H9 (cell line): ENCODE measurements at regions not wholly inside any gene's neighbourhood (a gene's known extent, or its start where the extent isn't known, plus 50 kb on each side); places are given as distances from the start of the nearest gene placed in this dataset.

Experiments
- DNase-seq: peaks from one replicate; pipeline ENCODE4 v3.0.0-alpha.2; 2017
- H2AFZ ChIP-seq: one replicate; pipeline ENCODE4 v1.6.1; 2013; ENCODE audit warnings: mild to moderate bottlenecking, low read length, control low read depth, moderate library complexity
- H2AK5ac ChIP-seq: 2 replicates; pipeline ENCODE4 v1.6.1; 2013; ENCODE audit warnings: low read length, control low read depth, mixed read lengths; ENCODE audit not compliant: insufficient read length
- H2BK120ac ChIP-seq: one replicate; pipeline ENCODE4 v1.6.1; 2013; ENCODE audit warnings: low read depth, mild to moderate bottlenecking, low read length, control low read depth, inconsistent platforms; ENCODE audit not compliant: poor library complexity, severe bottlenecking
- H2BK12ac ChIP-seq: 2 replicates; pipeline ENCODE4 v1.6.1; 2013; ENCODE audit warnings: low read length, control low read depth, mixed read lengths, low read depth; ENCODE audit not compliant: insufficient read length
- H2BK15ac ChIP-seq: 2 replicates; pipeline ENCODE4 v1.6.1; 2013; ENCODE audit warnings: low read depth, low read length, control low read depth
- H2BK20ac ChIP-seq: one replicate; pipeline ENCODE4 v1.6.1; 2013; ENCODE audit warnings: low read depth, mild to moderate bottlenecking, low read length, control low read depth, inconsistent platforms; ENCODE audit not compliant: poor library complexity, severe bottlenecking
- H2BK5ac ChIP-seq: 2 replicates; pipeline ENCODE4 v1.6.1; 2013; ENCODE audit warnings: low read length, control low read depth, mixed read lengths; ENCODE audit not compliant: insufficient read length
- H3K14ac ChIP-seq: 2 replicates; pipeline ENCODE4 v1.6.1; 2013; ENCODE audit warnings: low read length, control low read depth; ENCODE audit not compliant: insufficient read depth
- H3K18ac ChIP-seq: 2 replicates; pipeline ENCODE4 v1.6.1; 2013; ENCODE audit warnings: low read depth, mild to moderate bottlenecking, mixed read lengths, low read length, control low read depth; ENCODE audit not compliant: insufficient read length
- H3K23ac ChIP-seq: 2 replicates; pipeline ENCODE4 v1.6.1; 2013; ENCODE audit warnings: low read length, control low read depth, mixed read lengths, low read depth; ENCODE audit not compliant: insufficient read length
- H3K23me2 ChIP-seq: 2 replicates; pipeline ENCODE4 v1.6.1; 2013; ENCODE audit warnings: low read depth, mild to moderate bottlenecking, mixed read lengths, low read length, control low read depth; ENCODE audit not compliant: insufficient read length, poor library complexity, severe bottlenecking
- H3K27ac ChIP-seq: 2 replicates; pipeline ENCODE4 v1.5.1; 2013; ENCODE audit warnings: low read length, control low read depth, mixed read lengths, low read depth; ENCODE audit not compliant: insufficient read length
- H3K27me3 ChIP-seq: 2 replicates; pipeline ENCODE4 v1.6.1; 2013; ENCODE audit warnings: low read length, control low read depth, inconsistent platforms; ENCODE audit not compliant: insufficient read depth
- H3K4ac ChIP-seq: 2 replicates; pipeline ENCODE4 v1.6.1; 2013; ENCODE audit warnings: low read depth, mild to moderate bottlenecking, control low read depth, inconsistent platforms, low read length, moderate library complexity
- H3K4me1 ChIP-seq: 2 replicates; pipeline ENCODE4 v1.6.1; 2013; ENCODE audit warnings: low read length, control low read depth, inconsistent platforms; ENCODE audit not compliant: insufficient read depth
- H3K4me2 ChIP-seq: 2 replicates; pipeline ENCODE4 v1.6.1; 2013; ENCODE audit warnings: low read length, control low read depth, mixed read lengths; ENCODE audit not compliant: insufficient read length, insufficient read depth
- H3K56ac ChIP-seq: 2 replicates; pipeline ENCODE4 v1.6.1; 2013; ENCODE audit warnings: low read depth, mild to moderate bottlenecking, mixed read lengths, low read length, control low read depth; ENCODE audit not compliant: insufficient read length
- H3K79me1 ChIP-seq: 2 replicates; pipeline ENCODE4 v1.6.1; 2013; ENCODE audit warnings: low read depth, mild to moderate bottlenecking, moderate library complexity, low read length, control low read depth, inconsistent platforms; ENCODE audit not compliant: insufficient read depth, poor library complexity, severe bottlenecking
- H3K79me2 ChIP-seq: 2 replicates; pipeline ENCODE4 v1.6.1; 2013; ENCODE audit warnings: low read length, control low read depth, inconsistent platforms; ENCODE audit not compliant: insufficient read depth
- H3K9ac ChIP-seq: 2 replicates; pipeline ENCODE4 v1.6.1; 2013; ENCODE audit warnings: low read length, control low read depth, mixed read lengths; ENCODE audit not compliant: insufficient read length; ENCODE audit errors: extremely low read depth
- H3K9me3 ChIP-seq: one replicate; pipeline ENCODE4 v1.6.1; 2013; ENCODE audit warnings: low read depth, low read length, inconsistent platforms; ENCODE audit not compliant: control insufficient read depth
- H3T11ph ChIP-seq: one replicate; pipeline ENCODE4 v1.6.1; 2013; ENCODE audit warnings: mild to moderate bottlenecking, low read length, control low read depth, inconsistent platforms
- H4K20me1 ChIP-seq: one replicate; pipeline ENCODE4 v1.6.1; 2013; ENCODE audit not compliant: control insufficient read depth, insufficient read length, insufficient read depth
- H4K5ac ChIP-seq: 2 replicates; pipeline ENCODE4 v1.6.1; 2013; ENCODE audit warnings: low read depth, mild to moderate bottlenecking, mixed read lengths, low read length, control low read depth; ENCODE audit not compliant: insufficient read length
- H4K8ac ChIP-seq: replicated peaks from 2 replicates; pipeline ENCODE4 v1.6.1; 2013; ENCODE audit warnings: low read length, control low read depth, mixed read lengths, low read depth; ENCODE audit not compliant: insufficient read length
- H4K91ac ChIP-seq: 2 replicates; pipeline ENCODE4 v1.6.1; 2013; ENCODE audit warnings: low read depth, mild to moderate bottlenecking, moderate library complexity, mixed read lengths, low read length, control low read depth; ENCODE audit not compliant: insufficient read length
- H3K27ac Mint-ChIP-seq, 3 experiments: 2 replicates in 2 of 3; 3 replicates in 1 of 3; pipeline ENCODE4 v1.8.0; 2020 to 2021; ENCODE audit warnings: mixed read lengths in 3 of 3, mild to moderate bottlenecking in 1 of 3, moderate library complexity in 1 of 3
- H3K27me3 Mint-ChIP-seq: 2 replicates; pipeline ENCODE4 v1.8.0; 2021; ENCODE audit warnings: low read depth, mild to moderate bottlenecking, moderate library complexity, mixed read lengths
- H3K36me3 Mint-ChIP-seq, 3 experiments: 2 replicates in 2 of 3; 3 replicates in 1 of 3; pipeline ENCODE4 v1.8.0; 2020 to 2021; ENCODE audit warnings: low read depth in 3 of 3, mixed read lengths in 3 of 3; ENCODE audit not compliant: insufficient read depth in 1 of 3
- H3K4me1 Mint-ChIP-seq, 2 experiments: 2 replicates each; pipeline ENCODE4 v1.8.0; 2020; ENCODE audit warnings: mixed read lengths in 2 of 2
- H3K4me3 Mint-ChIP-seq, 2 experiments: 2 replicates in 1 of 2; 3 replicates in 1 of 2; pipeline ENCODE4 v1.8.0; 2020 to 2021; ENCODE audit warnings: mild to moderate bottlenecking in 2 of 2, mixed read lengths in 2 of 2, moderate library complexity in 1 of 2
- H3K9me3 Mint-ChIP-seq, 2 experiments: 2 replicates in 1 of 2; 3 replicates in 1 of 2; pipeline ENCODE4 v1.8.0; 2020; ENCODE audit warnings: mild to moderate bottlenecking in 2 of 2, mixed read lengths in 2 of 2, moderate library complexity in 1 of 2
- WGBS: extraction: QIAGEN DNeasy Blood & Tissue Kit; methylation state at CpG from one replicate; pipeline ENCODE4 v1.1.7; 2013; ENCODE audit warnings: missing lambda C conversion rate, low lambda C conversion rate, mixed read lengths; ENCODE audit not compliant: insufficient read length; ENCODE audit errors: extremely low coverage; 5-methylcytosine and 5-hydroxymethylcytosine counted together
- TF ChIP-seq, protein P1 (sequence below): fragments of 200-600 bp; sonication (generic); conservative IDR thresholded peaks from 3 replicates; pipeline ENCODE4 v1.8.0; 2021; ENCODE audit warnings: antibody characterized with exemption, mild to moderate bottlenecking

DNA sequence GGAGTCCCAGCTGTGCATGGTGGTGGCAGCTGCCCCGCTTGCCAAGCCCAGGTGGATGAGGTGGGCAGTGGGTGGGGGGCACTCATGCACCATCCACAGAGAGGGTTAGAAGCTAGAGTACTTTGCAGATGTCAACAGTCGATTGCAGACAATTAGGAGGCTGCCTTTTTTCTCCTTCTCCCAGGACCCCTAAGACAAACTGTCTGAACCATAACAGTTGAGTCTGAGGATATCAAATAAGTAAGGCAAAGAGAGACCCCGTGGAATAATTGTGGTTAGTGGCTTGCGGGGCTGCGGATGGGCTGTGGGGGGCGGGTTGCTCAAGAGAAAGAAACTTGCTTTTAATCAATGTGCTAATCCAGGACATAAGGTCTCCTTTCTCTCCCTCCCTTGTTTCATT lies 926.2 kb downstream of the VRK1 start:
- Histone ChIP-seq H3K23me2 (no peaks in the 10 kb centered on the region), H3K4ac (no peak overlapping the region), H4K8ac (no peak overlapping the region), H2AK5ac (no peak overlapping the region), H3K4me1 (no peaks in the 10 kb centered on the region; the same call in 1 of the 2 replicates), H3T11ph (no peak overlapping the region), H2AFZ (no peak overlapping the region), H2BK5ac (no peak overlapping the region), H3K4me2 (no peak overlapping the region), H4K5ac (no peak overlapping the region), H3K9ac (no peak overlapping the region), H3K79me1 (no peaks in the 10 kb centered on the region), H2BK12ac (no peak overlapping the region), H3K18ac (no peak overlapping the region), H3K14ac (no peak overlapping the region), H2BK120ac (no peak overlapping the region), H3K9me3 (no peaks in the 10 kb centered on the region), H2BK20ac (no peak overlapping the region), H3K27ac (no peak overlapping the region), H4K20me1 (no peaks in the 10 kb centered on the region), H3K56ac (no peak overlapping the region), H2BK15ac (no peak overlapping the region), H4K91ac (no peak overlapping the region), H3K23ac (no peak overlapping the region), H3K27me3 (no peaks in the 10 kb centered on the region), H3K79me2 (no peaks in the 10 kb centered on the region)
- Mint-ChIP-seq H3K4me1 (peaks cover 5 to 8% of the 10 kb centered on the region in 2 experiments; a peak in 2 of 4 replicates), H3K4me3 (no peak overlapping the region), H3K36me3 (no peaks in the 10 kb centered on the region), H3K9me3 (peaks cover 0 to 7% of the 10 kb centered on the region in 2 experiments; a peak in 1 of 5 replicates), H3K27ac (no peak overlapping the region), H3K27me3 (no peaks in the 10 kb centered on the region)
- no CpG with 5 or more reads among the region's 6 CpGs for WGBS
- DNase-seq: no peak
- TF ChIP-seq, protein P1, sequence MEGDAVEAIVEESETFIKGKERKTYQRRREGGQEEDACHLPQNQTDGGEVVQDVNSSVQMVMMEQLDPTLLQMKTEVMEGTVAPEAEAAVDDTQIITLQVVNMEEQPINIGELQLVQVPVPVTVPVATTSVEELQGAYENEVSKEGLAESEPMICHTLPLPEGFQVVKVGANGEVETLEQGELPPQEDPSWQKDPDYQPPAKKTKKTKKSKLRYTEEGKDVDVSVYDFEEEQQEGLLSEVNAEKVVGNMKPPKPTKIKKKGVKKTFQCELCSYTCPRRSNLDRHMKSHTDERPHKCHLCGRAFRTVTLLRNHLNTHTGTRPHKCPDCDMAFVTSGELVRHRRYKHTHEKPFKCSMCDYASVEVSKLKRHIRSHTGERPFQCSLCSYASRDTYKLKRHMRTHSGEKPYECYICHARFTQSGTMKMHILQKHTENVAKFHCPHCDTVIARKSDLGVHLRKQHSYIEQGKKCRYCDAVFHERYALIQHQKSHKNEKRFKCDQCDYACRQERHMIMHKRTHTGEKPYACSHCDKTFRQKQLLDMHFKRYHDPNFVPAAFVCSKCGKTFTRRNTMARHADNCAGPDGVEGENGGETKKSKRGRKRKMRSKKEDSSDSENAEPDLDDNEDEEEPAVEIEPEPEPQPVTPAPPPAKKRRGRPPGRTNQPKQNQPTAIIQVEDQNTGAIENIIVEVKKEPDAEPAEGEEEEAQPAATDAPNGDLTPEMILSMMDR: no peak
